Naive thymus-derived CD4-positive, alpha-beta T cell (primary cell): ENCODE measurements at regions not wholly inside any gene's neighbourhood (a gene's known extent, or its start where the extent isn't known, plus 50 kb on each side); places are given as distances from the start of the nearest gene placed in this dataset.

ENCODE experiments used
- ATAC-seq: fragments of 150-1000 bp; cut with Tn5 transposase; 2 replicates; pipeline ENCODE4 v1.10.0; 2021; ENCODE audit warnings: mild to moderate bottlenecking, moderate library complexity
- CTCF ChIA-PET: fragments of 350-600 bp; sonication (Branson Sonifier 250); formaldehyde crosslinking; loops from one replicate; lab custom pipeline; 2021; ENCODE audit warnings: antibody characterized with exemption; lab: Charles Lee
- POLR2A ChIA-PET: fragments of 350-600 bp; sonication (Branson Sonifier 250); formaldehyde crosslinking; loops from one replicate; lab custom pipeline; 2021; ENCODE audit warnings: antibody characterized with exemption, inconsistent platforms; lab: Charles Lee
- DNase-seq, 9 donors: peaks; one replicate each; pipeline versions ENCODE4 v3.0.0 to v3.0.0-alpha.2; 2020 to 2022; ENCODE audit warnings: mixed read lengths in 1 of 9
- H3K27ac ChIP-seq: one replicate; pipeline ENCODE4 v1.7.0; 2013; ENCODE audit warnings: mild to moderate bottlenecking, low read depth, low read length, moderate library complexity
- H3K27me3 ChIP-seq, 2 donors: one replicate each; pipeline ENCODE4 v1.7.0; 2013; ENCODE audit warnings: low read length in 2 of 2, mild to moderate bottlenecking in 2 of 2, moderate library complexity in 2 of 2; ENCODE audit not compliant: control insufficient read depth in 2 of 2, insufficient read depth in 2 of 2
- H3K36me3 ChIP-seq, 3 experiments: 1 replicate in 2 of 3; 2 replicates in 1 of 3; pipeline ENCODE4 v1.7.0; 2013; ENCODE audit warnings: low read length in 3 of 3, mild to moderate bottlenecking in 3 of 3, moderate library complexity in 1 of 3; ENCODE audit not compliant: insufficient read depth in 3 of 3, control insufficient read depth in 2 of 3
- H3K4me1 ChIP-seq, 2 donors: one replicate each; pipeline ENCODE4 v1.7.0; 2013; ENCODE audit warnings: low read length in 2 of 2, mild to moderate bottlenecking in 2 of 2, moderate library complexity in 1 of 2; ENCODE audit not compliant: control insufficient read depth in 2 of 2, insufficient read depth in 2 of 2
- H3K4me3 ChIP-seq: 2 replicates; pipeline ENCODE4 v1.7.0; 2013; ENCODE audit warnings: mild to moderate bottlenecking, low read length
- H3K9me3 ChIP-seq, 3 experiments: 1 replicate in 2 of 3; 2 replicates in 1 of 3; pipeline ENCODE4 v1.7.0; 2013; ENCODE audit warnings: low read length in 3 of 3; ENCODE audit not compliant: control insufficient read depth in 2 of 3
- H3K27ac Mint-ChIP-seq, 9 donors: one replicate each; pipeline ENCODE4 v1.8.0; 2020 to 2022; ENCODE audit warnings: mixed read lengths in 9 of 9, mild to moderate bottlenecking in 8 of 9, moderate library complexity in 5 of 9, inconsistent platforms in 2 of 9
- H3K27me3 Mint-ChIP-seq, 5 donors: one replicate each; pipeline ENCODE4 v1.8.0; 2021 to 2022; ENCODE audit warnings: mixed read lengths in 5 of 5, mild to moderate bottlenecking in 1 of 5
- H3K36me3 Mint-ChIP-seq, 5 donors: one replicate each; pipeline ENCODE4 v1.8.0; 2020 to 2022; ENCODE audit warnings: mixed read lengths in 5 of 5, mild to moderate bottlenecking in 3 of 5, inconsistent platforms in 1 of 5
- H3K4me1 Mint-ChIP-seq, 7 donors: one replicate each; pipeline ENCODE4 v1.8.0; 2020 to 2022; ENCODE audit warnings: mixed read lengths in 7 of 7, mild to moderate bottlenecking in 3 of 7, inconsistent platforms in 1 of 7
- H3K4me3 Mint-ChIP-seq, 10 donors: one replicate each; pipeline ENCODE4 v1.8.0; 2020 to 2022; ENCODE audit warnings: mild to moderate bottlenecking in 10 of 10, mixed read lengths in 10 of 10, moderate library complexity in 6 of 10, inconsistent platforms in 2 of 10
- H3K9me3 Mint-ChIP-seq, 11 donors: one replicate each; pipeline ENCODE4 v1.8.0; 2020 to 2022; ENCODE audit warnings: mixed read lengths in 11 of 11, mild to moderate bottlenecking in 4 of 11, inconsistent platforms in 1 of 11, moderate library complexity in 1 of 11
- intact Hi-C, 2 donors: fragments of 100-400 bp; cut with micrococcal nuclease; formaldehyde crosslinking; loops; one replicate each; pipeline ENCODE4 v1.15.1; 2023

DNA sequence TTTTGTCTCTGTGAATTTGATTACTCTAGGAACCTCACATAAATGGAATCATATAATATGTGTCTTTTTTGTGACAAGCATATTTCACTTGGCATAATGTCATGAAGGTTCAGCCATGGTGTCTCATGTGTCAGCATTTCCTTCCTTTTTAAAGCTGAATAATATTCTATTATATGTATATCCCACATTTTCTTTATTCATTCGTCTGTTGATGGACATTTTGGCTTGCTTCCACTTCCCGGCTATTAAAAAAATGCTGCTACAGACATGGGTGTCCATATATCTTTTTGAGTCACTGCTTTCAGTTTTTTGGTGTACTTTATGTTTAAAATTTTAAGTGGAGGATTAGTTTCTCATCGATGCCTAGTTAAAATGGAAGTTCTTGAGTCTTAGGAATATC lies 59.8 kb upstream of the C5orf63 start:
- H3K27ac ChIP-seq, result no peak overlapping the region

DNA sequence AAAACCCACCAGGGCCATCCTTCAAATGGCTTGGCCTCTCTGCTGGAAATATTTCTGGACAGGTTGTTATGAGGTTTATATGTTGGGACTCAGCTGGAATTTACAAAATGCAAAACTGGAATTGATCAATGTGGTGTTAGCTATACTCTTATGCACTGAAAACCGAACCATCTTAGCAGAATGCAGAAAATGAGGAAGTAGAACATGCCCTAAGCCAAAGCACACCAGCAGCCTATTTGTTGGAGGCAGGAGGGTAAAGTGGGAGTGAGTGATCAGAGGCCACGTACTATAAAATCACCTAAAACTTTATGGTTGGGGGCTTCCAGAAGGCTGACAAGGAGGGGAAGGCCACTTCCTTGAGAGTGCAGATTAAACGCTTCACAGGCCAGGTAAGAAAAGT lies 63.6 kb upstream of the C5orf63 start:
- Histone ChIP-seq H3K4me3 (no peak overlapping the region), H3K9me3 (no peaks in the 10 kb centered on the region), H3K27ac (no peak overlapping the region), H3K4me1 (no peaks in the 10 kb centered on the region), H3K27me3 (no peaks in the 10 kb centered on the region), H3K36me3 (no peaks in the 10 kb centered on the region)
- H3K27me3 Mint-ChIP-seq, result peaks cover 8 to 32% (median 20%) of the 10 kb centered on the region in 5 donors
- POLR2A ChIA-PET, result no interaction called here
- no peak overlapping the region for H3K27ac Mint-ChIP-seq
- intact Hi-C loops, result no loop called here
- H3K4me1 Mint-ChIP-seq, result no peaks in the 10 kb centered on the region
- H3K36me3 Mint-ChIP-seq, result no peaks in the 10 kb centered on the region
- ATAC-seq, result no peak
- DNase-seq, result no peak
- CTCF ChIA-PET, result no interaction called here
- peaks cover 0 to 5% (median 0%) of the 10 kb centered on the region in 11 donors for H3K9me3 Mint-ChIP-seq
- H3K4me3 Mint-ChIP-seq, result no peak overlapping the region

More for the DNA sequence above, 59.8 kb upstream of the C5orf63 start:
- DNase-seq (no peak), ATAC-seq (no peak)
- no peaks in the 10 kb centered on the region for H3K27me3 ChIP-seq
- H3K4me1 ChIP-seq, result no peaks in the 10 kb centered on the region
- H3K27ac Mint-ChIP-seq, result no peak overlapping the region
- no peaks in the 10 kb centered on the region for H3K36me3 ChIP-seq
- H3K4me3 Mint-ChIP-seq, result no peak overlapping the region
- H3K36me3 Mint-ChIP-seq, result no peaks in the 10 kb centered on the region
- ChIA-PET POLR2A (no interaction called here), CTCF (no interaction called here)
- H3K27me3 Mint-ChIP-seq, result peaks cover 0 to 11% (median 3%) of the 10 kb centered on the region in 5 donors
- H3K9me3 Mint-ChIP-seq, result no peaks in the 10 kb centered on the region
- intact Hi-C loops, result no loop called here
- no peaks in the 10 kb centered on the region for H3K9me3 ChIP-seq
- no peak overlapping the region for H3K4me3 ChIP-seq
- H3K4me1 Mint-ChIP-seq, result no peaks in the 10 kb centered on the region

DNA sequence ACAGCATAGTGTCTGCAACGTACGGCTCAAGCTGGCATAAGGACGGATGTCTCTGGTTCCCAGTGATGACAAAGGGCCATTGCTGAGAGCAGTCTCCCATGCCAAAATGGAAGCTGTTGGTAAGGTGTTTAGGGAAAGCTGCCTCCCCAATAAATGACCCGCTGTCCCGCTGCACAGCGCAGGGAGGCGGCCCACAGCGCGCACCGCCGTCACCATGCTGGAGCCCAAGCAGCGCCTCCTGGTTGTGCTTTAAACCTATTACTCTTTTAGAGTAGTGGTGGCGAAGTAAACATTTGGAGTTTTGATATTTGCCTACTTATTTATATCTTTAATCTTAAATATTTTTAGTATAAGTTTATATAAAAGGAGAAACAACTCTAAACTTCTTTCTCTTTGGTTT lies 70.4 kb upstream of the C5orf63 start:
- Mint-ChIP-seq H3K27ac (no peak overlapping the region), H3K4me1 (no peaks in the 10 kb centered on the region), H3K36me3 (peaks cover 0 to 3% (median 0%) of the 10 kb centered on the region in 5 donors), H3K9me3 (peaks cover 0 to 9% (median 0%) of the 10 kb centered on the region in 11 donors), H3K27me3 (peaks cover 7 to 16% (median 12%) of the 10 kb centered on the region in 5 donors), H3K4me3 (no peak overlapping the region)
- ATAC-seq, result no peak
- H3K27me3 ChIP-seq, result no peaks in the 10 kb centered on the region
- no peak overlapping the region for H3K27ac ChIP-seq
- ChIA-PET CTCF (no interaction called here), POLR2A (no interaction called here)
- H3K9me3 ChIP-seq, result no peaks in the 10 kb centered on the region
- intact Hi-C loops, result no loop called here
- DNase-seq, result no peak
- no peaks in the 10 kb centered on the region for H3K36me3 ChIP-seq
- no peaks in the 10 kb centered on the region for H3K4me1 ChIP-seq
- no peak overlapping the region for H3K4me3 ChIP-seq

DNA sequence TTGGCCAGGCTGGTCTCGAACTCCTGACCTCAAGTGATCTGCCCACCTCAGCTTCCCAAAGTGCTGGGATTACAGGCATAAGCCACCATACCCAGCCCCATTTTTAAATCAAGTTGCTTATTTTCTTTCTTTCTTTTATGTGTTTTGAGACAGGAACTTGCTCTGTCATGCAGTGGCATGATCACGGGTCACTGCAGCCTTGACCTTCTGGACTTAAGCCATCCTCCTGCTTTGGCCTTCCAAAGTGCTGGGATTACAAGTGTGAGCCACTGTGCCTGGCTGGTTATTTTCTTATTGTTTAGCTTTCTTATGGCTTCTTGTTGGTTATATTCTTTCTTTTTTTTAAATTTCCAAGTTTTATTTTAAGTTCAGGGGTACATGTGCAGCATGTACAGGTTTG lies 79.7 kb upstream of the C5orf63 start:
- Histone ChIP-seq H3K4me1 (no peaks in the 10 kb centered on the region), H3K4me3 (no peak overlapping the region), H3K36me3 (no peaks in the 10 kb centered on the region), H3K27me3 (no peaks in the 10 kb centered on the region), H3K27ac (no peak overlapping the region), H3K9me3 (no peaks in the 10 kb centered on the region)
- H3K4me3 Mint-ChIP-seq, result no peak overlapping the region
- DNase-seq (no peak), ATAC-seq (no peak)
- no peaks in the 10 kb centered on the region for H3K4me1 Mint-ChIP-seq
- intact Hi-C loops, result no loop called here
- ChIA-PET CTCF (no interaction called here), POLR2A (no interaction called here)
- peaks cover 4 to 28% (median 16%) of the 10 kb centered on the region in 11 donors for H3K9me3 Mint-ChIP-seq
- H3K27me3 Mint-ChIP-seq, result peaks cover 0 to 8% (median 0%) of the 10 kb centered on the region in 5 donors
- peaks cover 0 to 12% (median 0%) of the 10 kb centered on the region in 5 donors for H3K36me3 Mint-ChIP-seq
- H3K27ac Mint-ChIP-seq, result no peak overlapping the region

DNA sequence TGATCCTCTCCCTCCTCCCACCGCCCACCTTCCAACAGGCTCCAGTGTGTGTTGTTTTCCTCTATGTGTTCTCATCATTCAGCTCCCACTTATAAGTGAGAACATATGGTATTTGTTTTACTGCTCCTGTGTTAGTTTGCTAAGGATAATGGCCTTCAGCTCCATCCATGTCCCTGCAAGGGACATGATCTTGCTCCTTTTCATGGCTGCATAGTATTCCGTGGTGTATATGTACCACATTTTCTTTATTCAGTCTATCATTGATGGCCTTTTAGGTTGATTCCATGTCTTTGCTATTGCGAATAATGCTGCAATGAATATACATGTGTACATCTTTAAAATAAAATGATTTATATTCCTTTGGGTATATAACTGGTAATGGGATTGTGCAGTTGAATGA lies 80.2 kb upstream of the C5orf63 start:
- intact Hi-C loops, result no loop called here
- peaks cover 0 to 12% (median under 1%) of the 10 kb centered on the region in 5 donors for H3K27me3 Mint-ChIP-seq
- POLR2A ChIA-PET, result no interaction called here
- Histone ChIP-seq H3K9me3 (no peaks in the 10 kb centered on the region), H3K4me3 (no peak overlapping the region), H3K27ac (no peak overlapping the region), H3K36me3 (no peaks in the 10 kb centered on the region), H3K27me3 (no peaks in the 10 kb centered on the region), H3K4me1 (no peaks in the 10 kb centered on the region)
- no peak overlapping the region for H3K27ac Mint-ChIP-seq
- H3K4me3 Mint-ChIP-seq, result no peak overlapping the region
- H3K9me3 Mint-ChIP-seq, result peaks cover 4 to 32% (median 18%) of the 10 kb centered on the region in 11 donors
- ATAC-seq (no peak), DNase-seq (no peak)
- H3K4me1 Mint-ChIP-seq, result no peaks in the 10 kb centered on the region
- CTCF ChIA-PET, result no interaction called here
- H3K36me3 Mint-ChIP-seq, result peaks cover 0 to 12% (median 1%) of the 10 kb centered on the region in 5 donors

DNA sequence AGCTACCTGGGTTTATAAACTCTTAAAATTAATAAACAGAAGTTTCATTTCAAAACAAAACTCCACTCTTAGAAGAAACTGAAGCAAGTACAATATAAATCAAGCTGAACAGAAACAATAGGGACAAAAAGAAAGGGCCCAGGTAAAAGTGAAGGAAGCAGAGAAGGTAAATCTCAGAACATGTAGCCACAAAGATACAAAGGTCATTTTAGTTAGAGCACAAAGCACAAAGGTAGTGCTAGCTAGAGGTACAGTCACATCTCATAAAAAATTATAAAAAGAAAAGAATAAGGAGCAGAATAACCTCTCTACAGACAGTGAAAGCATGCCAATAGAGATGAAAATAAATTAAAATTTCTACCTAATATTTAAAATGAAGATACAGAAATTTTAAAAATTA lies 90.4 kb upstream of the C5orf63 start:
- H3K4me1 ChIP-seq, result no peaks in the 10 kb centered on the region
- DNase-seq (no peak), ATAC-seq (no peak)
- Mint-ChIP-seq H3K4me3 (no peak overlapping the region), H3K4me1 (no peaks in the 10 kb centered on the region), H3K36me3 (peaks cover 0 to 4% (median 2%) of the 10 kb centered on the region in 5 donors), H3K9me3 (peaks cover 0 to 8% (median 2%) of the 10 kb centered on the region in 11 donors), H3K27ac (no peak overlapping the region), H3K27me3 (peaks cover 8 to 39% (median 25%) of the 10 kb centered on the region in 5 donors)
- no peak overlapping the region for H3K27ac ChIP-seq
- CTCF ChIA-PET, result interaction anchor here (0.6 kb wide), 1 partner anchor 328 kb away, joined by 3 read pairs; no protein-coding TSS in a partner anchor
- intact Hi-C loops, result no loop called here
- H3K27me3 ChIP-seq, result no peaks in the 10 kb centered on the region
- POLR2A ChIA-PET, result no interaction called here
- H3K4me3 ChIP-seq, result no peak overlapping the region
- H3K36me3 ChIP-seq, result no peaks in the 10 kb centered on the region
- H3K9me3 ChIP-seq, result no peaks in the 10 kb centered on the region

DNA sequence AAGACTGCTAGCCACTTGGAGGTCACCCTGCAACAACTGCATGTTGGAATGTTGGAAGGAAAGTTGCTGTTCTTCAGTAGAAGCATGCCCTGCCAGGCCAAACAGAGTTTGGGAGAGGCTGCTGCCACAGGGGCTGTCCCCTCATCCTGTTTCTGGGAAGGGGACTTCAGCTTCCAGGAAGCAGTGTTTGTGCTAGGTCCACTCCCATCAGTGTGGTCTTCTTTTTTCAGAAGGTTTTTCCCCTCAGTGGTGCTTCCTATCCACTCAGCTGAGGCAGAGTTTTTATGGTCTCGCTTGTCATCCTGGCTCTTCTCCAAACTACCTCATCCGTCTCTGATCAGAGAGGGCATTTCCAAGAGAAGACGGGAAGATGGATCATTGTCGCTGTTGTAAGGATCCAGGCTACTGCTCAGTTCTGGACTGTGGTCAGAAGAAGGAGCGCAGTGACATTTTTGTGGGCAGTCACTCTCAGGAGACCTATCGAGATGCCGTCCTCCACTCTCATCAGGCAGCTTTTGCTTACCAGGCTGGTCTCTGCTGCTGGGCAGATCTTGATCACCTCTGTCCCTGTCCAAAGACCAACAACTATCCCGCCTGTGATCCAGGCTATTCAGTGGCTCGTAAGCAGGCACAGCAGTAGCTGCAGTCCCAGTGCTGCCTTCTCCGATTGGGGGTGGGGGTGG lies 97.8 kb upstream of the C5orf63 start:
- Histone ChIP-seq H3K9me3 (no peaks in the 10 kb centered on the region), H3K4me3 (no peak overlapping the region), H3K4me1 (no peaks in the 10 kb centered on the region), H3K27ac (no peak overlapping the region), H3K36me3 (no peaks in the 10 kb centered on the region), H3K27me3 (no peaks in the 10 kb centered on the region)
- DNase-seq, result no peak
- peaks cover 0 to 4% (median 0%) of the 10 kb centered on the region in 5 donors for H3K36me3 Mint-ChIP-seq
- no peak overlapping the region for H3K4me3 Mint-ChIP-seq
- peaks cover 0 to 16% (median 5%) of the 10 kb centered on the region in 11 donors for H3K9me3 Mint-ChIP-seq
- intact Hi-C loops, result no loop called here
- H3K27ac Mint-ChIP-seq, result no peak overlapping the region
- H3K4me1 Mint-ChIP-seq, result no peaks in the 10 kb centered on the region
- H3K27me3 Mint-ChIP-seq, result peaks cover 0 to 17% (median 6%) of the 10 kb centered on the region in 5 donors
- ChIA-PET CTCF (no interaction called here), POLR2A (no interaction called here)
- no peak for ATAC-seq
